Osteoblast (primary cell): ENCODE measurements at regions not wholly inside any gene's neighbourhood (a gene's known extent, or its start where the extent isn't known, plus 50 kb on each side); places are given as distances from the start of the nearest gene placed in this dataset.

ENCODE experiments used
- DNase-seq: peaks from one replicate; pipeline ENCODE4 v3.0.0; 2011; ENCODE audit warnings: low spot score, mixed read lengths; ENCODE audit not compliant: insufficient read length; ENCODE audit errors: missing footprints
- H2AFZ ChIP-seq: 2 replicates; pipeline ENCODE4 v1.6.0; 2011; ENCODE audit warnings: mild to moderate bottlenecking, low read length
- H3K27ac ChIP-seq: 2 replicates; pipeline ENCODE4 v1.5.1; 2011; ENCODE audit warnings: mild to moderate bottlenecking, low read depth, low read length, moderate library complexity
- H3K27me3 ChIP-seq: 2 replicates; pipeline ENCODE4 v1.6.0; 2012; ENCODE audit warnings: mild to moderate bottlenecking, control low read depth, inconsistent platforms, low read length, moderate library complexity; ENCODE audit not compliant: insufficient read depth
- H3K36me3 ChIP-seq: 2 replicates; pipeline ENCODE4 v1.5.1; 2011; ENCODE audit warnings: mild to moderate bottlenecking, low read length, control low read depth, moderate library complexity; ENCODE audit not compliant: insufficient read depth
- H3K4me1 ChIP-seq: 2 replicates; pipeline ENCODE4 v1.5.1; 2011; ENCODE audit warnings: mild to moderate bottlenecking, low read length, control low read depth, moderate library complexity; ENCODE audit not compliant: insufficient read depth
- H3K4me2 ChIP-seq: 2 replicates; pipeline ENCODE4 v1.6.0; 2011; ENCODE audit warnings: mild to moderate bottlenecking, low read length; ENCODE audit not compliant: insufficient read depth
- H3K4me3 ChIP-seq: fragments of 200-600 bp; sonication (generic); 3 replicates; pipeline ENCODE4 v1.5.1; 2012; ENCODE audit warnings: mild to moderate bottlenecking, low read length, inconsistent platforms; ENCODE audit not compliant: insufficient read depth
- H3K79me2 ChIP-seq: 2 replicates; pipeline ENCODE4 v1.6.0; 2012; ENCODE audit warnings: mild to moderate bottlenecking, low read length, control low read depth, inconsistent platforms; ENCODE audit not compliant: insufficient read depth
- H3K9me3 ChIP-seq: 2 replicates; pipeline ENCODE4 v1.5.1; 2011; ENCODE audit warnings: low read depth, low read length, control low read depth
- H4K20me1 ChIP-seq: 2 replicates; pipeline ENCODE4 v1.6.0; 2012; ENCODE audit warnings: mild to moderate bottlenecking, low read length, control low read depth; ENCODE audit not compliant: insufficient read depth
- TF ChIP-seq, protein P1 (sequence below): IDR thresholded peaks from 2 replicates; pipeline ENCODE4 v1.5.1; 2011; ENCODE audit warnings: mild to moderate bottlenecking, low read depth, low read length, moderate library complexity; ENCODE audit errors: extremely low read depth

DNA sequence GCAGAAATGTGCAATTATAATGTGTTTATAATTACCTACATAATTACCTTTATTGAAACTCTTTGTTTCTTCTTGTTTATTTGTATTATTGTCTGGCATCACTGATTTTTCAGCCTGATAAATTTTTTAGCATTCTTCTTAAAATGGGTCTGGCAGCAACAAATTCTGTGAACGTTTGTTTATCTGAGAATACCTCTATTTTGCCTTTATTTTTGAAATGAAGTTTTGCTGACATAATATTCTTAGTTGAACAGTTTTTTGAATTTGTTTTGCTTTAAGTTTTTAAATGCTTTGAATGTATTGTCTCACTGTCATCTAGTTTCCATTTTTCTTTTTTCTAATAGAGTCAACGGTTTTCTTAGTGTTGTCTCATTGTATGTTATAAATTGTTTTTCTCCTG lies 1152.0 kb upstream of the CDH2 start:
- H4K20me1 ChIP-seq = no peaks in the 10 kb centered on the region
- no peaks in the 10 kb centered on the region for H3K27me3 ChIP-seq
- H3K4me1 ChIP-seq = no peaks in the 10 kb centered on the region
- H3K9me3 ChIP-seq = no peaks in the 10 kb centered on the region
- DNase-seq = no peak
- no peak overlapping the region for H3K4me2 ChIP-seq
- no peaks in the 10 kb centered on the region for H3K36me3 ChIP-seq
- no peak overlapping the region for H2AFZ ChIP-seq
- TF ChIP-seq, protein P1, sequence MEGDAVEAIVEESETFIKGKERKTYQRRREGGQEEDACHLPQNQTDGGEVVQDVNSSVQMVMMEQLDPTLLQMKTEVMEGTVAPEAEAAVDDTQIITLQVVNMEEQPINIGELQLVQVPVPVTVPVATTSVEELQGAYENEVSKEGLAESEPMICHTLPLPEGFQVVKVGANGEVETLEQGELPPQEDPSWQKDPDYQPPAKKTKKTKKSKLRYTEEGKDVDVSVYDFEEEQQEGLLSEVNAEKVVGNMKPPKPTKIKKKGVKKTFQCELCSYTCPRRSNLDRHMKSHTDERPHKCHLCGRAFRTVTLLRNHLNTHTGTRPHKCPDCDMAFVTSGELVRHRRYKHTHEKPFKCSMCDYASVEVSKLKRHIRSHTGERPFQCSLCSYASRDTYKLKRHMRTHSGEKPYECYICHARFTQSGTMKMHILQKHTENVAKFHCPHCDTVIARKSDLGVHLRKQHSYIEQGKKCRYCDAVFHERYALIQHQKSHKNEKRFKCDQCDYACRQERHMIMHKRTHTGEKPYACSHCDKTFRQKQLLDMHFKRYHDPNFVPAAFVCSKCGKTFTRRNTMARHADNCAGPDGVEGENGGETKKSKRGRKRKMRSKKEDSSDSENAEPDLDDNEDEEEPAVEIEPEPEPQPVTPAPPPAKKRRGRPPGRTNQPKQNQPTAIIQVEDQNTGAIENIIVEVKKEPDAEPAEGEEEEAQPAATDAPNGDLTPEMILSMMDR = no peak
- no peak overlapping the region for H3K27ac ChIP-seq
- no peak overlapping the region for H3K4me3 ChIP-seq
- no peaks in the 10 kb centered on the region for H3K79me2 ChIP-seq

DNA sequence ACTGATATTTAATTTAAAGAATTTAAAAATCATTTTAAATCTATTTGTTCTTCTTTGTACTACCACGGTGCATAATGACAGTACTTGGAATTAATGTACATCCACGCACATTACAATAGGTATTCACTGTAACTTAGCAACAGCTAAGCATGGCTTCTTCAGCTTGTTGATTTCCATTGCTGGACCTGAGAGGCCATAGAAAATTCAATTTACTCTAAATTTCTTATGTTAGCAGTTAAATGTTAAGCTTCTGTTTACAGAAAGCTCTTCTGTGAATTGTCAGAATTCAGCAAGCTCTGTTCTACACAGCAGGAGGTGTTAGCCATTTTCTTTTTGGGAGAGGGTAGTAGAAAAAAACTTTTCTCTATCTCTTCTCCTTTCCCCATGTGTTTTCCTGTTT lies 1149.3 kb upstream of the CDH2 start:
- no peaks in the 10 kb centered on the region for H3K27me3 ChIP-seq
- H3K4me1 ChIP-seq = peaks cover 4% of the 10 kb centered on the region
- H3K79me2 ChIP-seq = no peaks in the 10 kb centered on the region
- TF ChIP-seq, protein P1 = no peak
- no peak for DNase-seq
- no peaks in the 10 kb centered on the region for H3K9me3 ChIP-seq
- H3K4me3 ChIP-seq = no peak overlapping the region
- H3K27ac ChIP-seq = no peak overlapping the region
- H3K36me3 ChIP-seq = no peaks in the 10 kb centered on the region
- H4K20me1 ChIP-seq = no peaks in the 10 kb centered on the region
- H2AFZ ChIP-seq = no peak overlapping the region
- H3K4me2 ChIP-seq = no peak overlapping the region

DNA sequence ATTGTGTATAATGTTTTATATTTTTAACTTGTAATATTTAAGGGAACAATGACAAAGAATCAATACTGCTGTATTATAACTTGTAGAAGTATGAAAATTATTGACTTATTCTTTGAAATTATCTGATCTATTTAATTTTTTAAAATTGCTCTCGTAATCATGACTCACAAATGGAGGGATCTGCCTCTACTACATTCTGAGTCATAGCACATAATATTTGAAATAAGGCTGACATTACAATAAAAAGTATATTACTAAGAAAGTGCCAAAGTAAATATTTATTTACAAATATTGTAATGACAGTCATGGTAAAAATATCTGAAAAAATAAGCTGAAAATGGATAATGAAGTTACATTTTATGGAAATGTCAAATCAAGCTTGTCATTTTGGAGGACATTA lies 1144.6 kb upstream of the CDH2 start:
- peaks cover 4% of the 10 kb centered on the region for H3K4me1 ChIP-seq
- DNase-seq = no peak
- H3K79me2 ChIP-seq = no peaks in the 10 kb centered on the region
- no peaks in the 10 kb centered on the region for H3K9me3 ChIP-seq
- no peak overlapping the region for H3K4me3 ChIP-seq
- H4K20me1 ChIP-seq = no peaks in the 10 kb centered on the region
- TF ChIP-seq, protein P1 = no peak
- H3K4me2 ChIP-seq = no peak overlapping the region
- H3K27me3 ChIP-seq = no peaks in the 10 kb centered on the region
- no peak overlapping the region for H2AFZ ChIP-seq
- H3K27ac ChIP-seq = no peak overlapping the region
- H3K36me3 ChIP-seq = no peaks in the 10 kb centered on the region

DNA sequence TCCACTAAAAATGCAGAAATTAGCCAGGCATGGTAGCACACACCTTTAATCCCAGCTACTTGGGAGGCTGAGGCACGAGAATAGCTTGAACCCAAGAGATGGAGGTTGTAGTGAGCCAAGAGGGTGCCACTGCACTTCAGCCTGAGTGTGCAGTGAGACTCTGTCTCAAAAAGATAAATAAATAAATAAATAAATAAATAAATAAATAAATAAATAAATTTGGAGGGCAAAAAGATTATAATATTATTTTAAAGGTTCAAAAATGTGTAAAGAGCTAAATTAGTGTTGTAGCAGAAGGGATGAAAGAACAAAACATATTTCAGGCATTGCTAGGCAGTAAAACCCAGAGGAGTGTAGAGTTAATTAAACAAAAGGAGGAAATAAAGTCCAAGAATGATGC lies 1136.4 kb upstream of the CDH2 start:
- Histone ChIP-seq H3K4me3 (no peak overlapping the region), H3K4me2 (no peak overlapping the region), H3K27me3 (no peaks in the 10 kb centered on the region), H3K4me1 (no peaks in the 10 kb centered on the region), H3K79me2 (no peaks in the 10 kb centered on the region), H3K9me3 (no peaks in the 10 kb centered on the region), H4K20me1 (no peaks in the 10 kb centered on the region), H3K27ac (no peak overlapping the region), H2AFZ (no peak overlapping the region), H3K36me3 (no peaks in the 10 kb centered on the region)
- TF ChIP-seq, protein P1 = no peak
- DNase-seq = no peak
